Caco-2 (cell line): ENCODE measurements at regions not wholly inside any gene's neighbourhood (a gene's known extent, or its start where the extent isn't known, plus 50 kb on each side); places are given as distances from the start of the nearest gene placed in this dataset.
"Not testable (repeated sequence)": the region's sequence is repeated elsewhere in the genome, so short reads cannot be mapped to it uniquely, and the experiment has no call there.

Source experiments
- BruUV-seq: library from RNA; stranded (reverse); fragments of 400-500 nt; replicated peaks from 2 replicates; lab custom pipeline; 2021; lab: Mats Ljungman, UMichigan
- CTCF ChIA-PET: fragments of 300-600 bp; sonication (Branson Sonifier 250); formaldehyde crosslinking; loops from one replicate; lab custom pipeline; 2022; ENCODE audit warnings: antibody characterized with exemption; lab: Charles Lee
- POLR2A ChIA-PET: fragments of 300-600 bp; sonication (Branson Sonifier 250); formaldehyde crosslinking; loops from one replicate; lab custom pipeline; 2022; ENCODE audit warnings: antibody characterized with exemption; lab: Charles Lee
- DNase-seq, 2 experiments: peaks; one replicate each; pipeline versions ENCODE4 v3.0.0 to v3.0.0-alpha.2; 2020 to 2022
- H3K27me3 ChIP-seq: replicated peaks from 2 replicates; pipeline ENCODE4 v1.6.0; 2011; ENCODE audit warnings: low read length; ENCODE audit not compliant: control insufficient read depth, insufficient read depth
- H3K36me3 ChIP-seq: 2 replicates; pipeline ENCODE4 v1.5.1; 2011; ENCODE audit warnings: low read length; ENCODE audit not compliant: control insufficient read depth, insufficient read depth
- H3K4me1 ChIP-seq: fragments of 250-450 bp; sonication (Bioruptor Pico); 2 replicates; pipeline ENCODE4 v1.5.1; 2020; ENCODE audit warnings: mild to moderate bottlenecking
- H3K4me3 ChIP-seq: 2 replicates; pipeline ENCODE4 v1.5.1; 2011; ENCODE audit warnings: low read depth, mild to moderate bottlenecking, control low read depth, low read length
- H3K9me3 ChIP-seq: fragments of 250-450 bp; sonication (Bioruptor Pico); 2 replicates; pipeline ENCODE4 v1.5.1; 2020; ENCODE audit warnings: mild to moderate bottlenecking, moderate library complexity
- H3K27ac Mint-ChIP-seq: one replicate; pipeline ENCODE4 v1.8.0; 2022; ENCODE audit warnings: mixed read lengths; ENCODE audit not compliant: unreplicated experiment
- H3K27me3 Mint-ChIP-seq: one replicate; pipeline ENCODE4 v1.8.0; 2022; ENCODE audit warnings: mixed read lengths; ENCODE audit not compliant: insufficient read depth, unreplicated experiment
- H3K36me3 Mint-ChIP-seq: one replicate; pipeline ENCODE4 v1.8.0; 2022; ENCODE audit warnings: mild to moderate bottlenecking, mixed read lengths; ENCODE audit not compliant: insufficient read depth, unreplicated experiment
- H3K4me1 Mint-ChIP-seq: one replicate; pipeline ENCODE4 v1.8.0; 2022; ENCODE audit warnings: low read depth, mixed read lengths; ENCODE audit not compliant: unreplicated experiment
- H3K4me3 Mint-ChIP-seq: one replicate; pipeline ENCODE4 v1.8.0; 2022; ENCODE audit warnings: mild to moderate bottlenecking, moderate library complexity, mixed read lengths; ENCODE audit not compliant: unreplicated experiment
- H3K9me3 Mint-ChIP-seq: one replicate; pipeline ENCODE4 v1.8.0; 2022; ENCODE audit warnings: mixed read lengths; ENCODE audit not compliant: unreplicated experiment
- CTCF ChIP-seq, 2 experiments: fragments of 200-600 bp in 1 of 2; IDR thresholded peaks; 1 replicate in 1 of 2; 2 replicates in 1 of 2; pipeline versions ENCODE4 v1.5.1 to v1.8.0; 2011 to 2022; ENCODE audit warnings: antibody characterized with exemption in 1 of 2, control low read depth in 1 of 2, inconsistent platforms in 1 of 2, low read depth in 1 of 2, low read length in 1 of 2, mild to moderate bottlenecking in 1 of 2, moderate library complexity in 1 of 2; ENCODE audit not compliant: insufficient read depth in 1 of 2, severe bottlenecking in 1 of 2, unreplicated experiment in 1 of 2
- intact Hi-C: fragments of 100-400 bp; cut with micrococcal nuclease; formaldehyde crosslinking; loops from one replicate; pipeline ENCODE4 v1.10.0; 2022; ENCODE audit not compliant: unreplicated experiment

- no peak for DNase-seq
- Mint-ChIP-seq H3K27ac (no peak overlapping the region), H3K4me1 (peaks cover 26% of the 10 kb centered on the region), H3K27me3 (no peaks in the 10 kb centered on the region), H3K4me3 (no peak overlapping the region), H3K36me3 (no peaks in the 10 kb centered on the region), H3K9me3 (no peaks in the 10 kb centered on the region)
- no peaks in the 10 kb centered on the region for H3K36me3 ChIP-seq
- POLR2A ChIA-PET: no interaction called here
- CTCF ChIA-PET: no interaction called here
- H3K27me3 ChIP-seq: no peaks in the 10 kb centered on the region
- BruUV-seq: no TSS peak
- H3K4me3 ChIP-seq: no peak overlapping the region
- H3K4me1 ChIP-seq: peaks cover 17% of the 10 kb centered on the region
- intact Hi-C loops: no loop called here
- no peaks in the 10 kb centered on the region for H3K9me3 ChIP-seq
- TF ChIP-seq CTCF (IDR thresholded peaks at IDR 0.05; ENCODE audit: insufficient read depth in 1 of 2, low read depth in 1 of 2, low read length in 1 of 2, severe bottlenecking in 1 of 2, unreplicated experiment in 1 of 2): no peak
Observed at GRCh38 chr2:20499387-20499786, 52.5 kb downstream of the RHOB start.

- no peaks in the 10 kb centered on the region for H3K27me3 Mint-ChIP-seq
- BruUV-seq: no TSS peak
- Histone ChIP-seq H3K27me3 (no peaks in the 10 kb centered on the region), H3K36me3 (no peaks in the 10 kb centered on the region), H3K4me1 (peaks cover 12% of the 10 kb centered on the region), H3K4me3 (no peak overlapping the region), H3K9me3 (no peaks in the 10 kb centered on the region)
- H3K9me3 Mint-ChIP-seq: no peaks in the 10 kb centered on the region
- TF ChIP-seq CTCF (IDR thresholded peaks at IDR 0.05; ENCODE audit: insufficient read depth in 1 of 2, low read depth in 1 of 2, low read length in 1 of 2, severe bottlenecking in 1 of 2, unreplicated experiment in 1 of 2): no peak
- intact Hi-C loops: no loop called here
- ChIA-PET CTCF (no interaction called here), POLR2A (no interaction called here)
- H3K36me3 Mint-ChIP-seq: no peaks in the 10 kb centered on the region
- no peak overlapping the region for H3K4me3 Mint-ChIP-seq
- H3K4me1 Mint-ChIP-seq: peaks cover 26% of the 10 kb centered on the region
- no peak overlapping the region for H3K27ac Mint-ChIP-seq
- no peak for DNase-seq
Observed at GRCh38 chr2:20501974-20502373, 55.1 kb downstream of the RHOB start.

- intact Hi-C loops, CTCF ChIA-PET: not testable (repeated sequence)
Observed at GRCh38 chr2:20502496-20502895, 55.6 kb downstream of the RHOB start.

GRCh38 chr2:20504174-20504573 lies 57.3 kb downstream of the RHOB start:
- no peaks in the 10 kb centered on the region for H3K36me3 Mint-ChIP-seq
- Histone ChIP-seq H3K36me3 (no peaks in the 10 kb centered on the region), H3K4me1 (peaks cover 12% of the 10 kb centered on the region), H3K4me3 (no peak overlapping the region), H3K27me3 (no peaks in the 10 kb centered on the region), H3K9me3 (no peaks in the 10 kb centered on the region)
- no peaks in the 10 kb centered on the region for H3K27me3 Mint-ChIP-seq
- TF ChIP-seq CTCF (IDR thresholded peaks at IDR 0.05; ENCODE audit: insufficient read depth in 1 of 2, low read depth in 1 of 2, low read length in 1 of 2, severe bottlenecking in 1 of 2, unreplicated experiment in 1 of 2): no peak
- peaks cover 26% of the 10 kb centered on the region for H3K4me1 Mint-ChIP-seq
- no peak overlapping the region for H3K27ac Mint-ChIP-seq
- H3K9me3 Mint-ChIP-seq: no peaks in the 10 kb centered on the region
- intact Hi-C loops: no loop called here
- ChIA-PET CTCF (no interaction called here), POLR2A (interaction anchor here (0.7 kb wide), 1 partner anchor 58 kb away, joined by 3 read pairs; the partner anchor contains the start of gene RHOB)
- no peak overlapping the region for H3K4me3 Mint-ChIP-seq
- BruUV-seq: no TSS peak
- DNase-seq: no peak

More at GRCh38 chr2:20502496-20502895, 55.6 kb downstream of the RHOB start:
- H3K27me3 Mint-ChIP-seq, H3K36me3 ChIP-seq, POLR2A ChIA-PET, H3K27ac Mint-ChIP-seq, H3K4me3 Mint-ChIP-seq, DNase-seq, H3K27me3 ChIP-seq, H3K36me3 Mint-ChIP-seq, H3K9me3 Mint-ChIP-seq, BruUV-seq, H3K4me3 ChIP-seq, H3K9me3 ChIP-seq: not testable (repeated sequence)
- peaks cover 26% of the 10 kb centered on the region for H3K4me1 Mint-ChIP-seq
- peaks cover 12% of the 10 kb centered on the region for H3K4me1 ChIP-seq
